Muscle of leg (tissue), 3 donors: ENCODE measurements at regions not wholly inside any gene's neighbourhood (a gene's known extent, or its start where the extent isn't known, plus 50 kb on each side); places are given as distances from the start of the nearest gene placed in this dataset.

Experiments used
- DNase-seq: peaks from one replicate; pipeline ENCODE4 v3.0.0; 2013
- H3K27ac ChIP-seq: one replicate; pipeline ENCODE4 v1.5.1; 2013; ENCODE audit warnings: mild to moderate bottlenecking, low read length, control low read depth
- H3K27me3 ChIP-seq: one replicate; pipeline ENCODE4 v1.6.1; 2013; ENCODE audit warnings: low read length; ENCODE audit not compliant: control insufficient read depth, insufficient read depth
- H3K36me3 ChIP-seq: one replicate; pipeline ENCODE4 v1.6.1; 2013; ENCODE audit warnings: low read length; ENCODE audit not compliant: control insufficient read depth, insufficient read depth
- H3K4me1 ChIP-seq: one replicate; pipeline ENCODE4 v1.6.1; 2013; ENCODE audit warnings: low read length; ENCODE audit not compliant: control insufficient read depth, insufficient read depth
- H3K4me3 ChIP-seq: one replicate; pipeline ENCODE4 v1.5.1; 2013; ENCODE audit warnings: low read length, control low read depth
- H3K9me3 ChIP-seq: replicated peaks from 2 replicates; pipeline ENCODE4 v1.6.1; 2013; ENCODE audit warnings: low read depth, low read length; ENCODE audit not compliant: control insufficient read depth
- WGBS: methylation state at CpG from one replicate; pipeline ENCODE4 v1.1.5; 2013; ENCODE audit warnings: missing lambda C conversion rate; ENCODE audit not compliant: insufficient coverage; 5-methylcytosine and 5-hydroxymethylcytosine counted together

DNA sequence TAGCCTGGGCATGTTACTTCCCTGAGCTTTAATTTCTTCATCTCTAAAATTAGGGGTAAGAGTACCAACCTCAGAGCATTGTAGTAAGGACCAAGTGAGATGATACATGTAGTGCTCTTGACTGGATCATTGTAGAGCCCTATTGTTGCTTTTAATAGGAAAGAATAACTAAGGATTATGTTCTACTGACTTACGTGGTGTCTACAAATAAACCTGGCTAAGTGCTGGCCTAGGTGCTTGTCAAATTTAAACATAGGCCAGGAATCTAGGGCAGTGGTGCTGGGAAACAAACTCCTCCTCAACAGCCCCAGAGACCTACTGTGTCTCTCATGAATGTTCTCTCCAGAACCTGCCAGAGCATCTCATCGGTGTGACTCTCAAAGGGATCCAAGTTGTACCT lies 69.4 kb downstream of the ABCC12 start:
- Histone ChIP-seq H3K9me3 (no peaks in the 10 kb centered on the region), H3K4me3 (no peak overlapping the region), H3K27me3 (peaks cover 2% of the 10 kb centered on the region), H3K27ac (no peak overlapping the region), H3K4me1 (peaks cover 10% of the 10 kb centered on the region), H3K36me3 (no peaks in the 10 kb centered on the region)
- 92% methylated on average over 2 of the region's 2 CpGs for WGBS
- no peak for DNase-seq

DNA sequence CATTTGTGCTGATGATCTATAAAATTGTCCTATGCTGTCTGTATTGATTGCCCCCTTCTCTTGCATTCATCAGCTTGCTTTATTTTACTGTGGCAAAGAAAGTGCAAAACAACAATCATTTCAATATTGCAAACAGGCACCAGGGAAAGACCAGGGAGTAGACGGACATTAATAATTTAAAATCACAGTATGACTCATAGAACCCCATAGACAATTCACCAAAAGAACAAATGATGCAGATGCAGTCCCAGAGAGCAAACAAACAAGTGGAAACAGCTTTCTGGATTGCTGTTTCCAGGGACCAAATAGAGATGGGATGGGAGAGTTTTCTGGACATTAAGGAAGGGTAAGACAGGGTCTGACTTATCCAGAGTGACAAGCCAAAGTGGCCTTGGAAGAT lies 70.1 kb downstream of the ABCC12 start:
- WGBS, result 60% methylated on average over 1 of the region's 1 CpG
- no peak overlapping the region for H3K4me3 ChIP-seq
- no peak for DNase-seq
- no peak overlapping the region for H3K27ac ChIP-seq
- H3K36me3 ChIP-seq, result no peaks in the 10 kb centered on the region
- H3K9me3 ChIP-seq, result no peaks in the 10 kb centered on the region
- no peaks in the 10 kb centered on the region for H3K27me3 ChIP-seq
- peaks cover 10% of the 10 kb centered on the region for H3K4me1 ChIP-seq

GRCh38 chr16:48084826-48085225 lies 71.0 kb downstream of the ABCC12 start:
- DNase-seq, result no peak
- no peaks in the 10 kb centered on the region for H3K27me3 ChIP-seq
- H3K27ac ChIP-seq, result no peak overlapping the region
- 90% methylated on average over 2 of the region's 7 CpGs for WGBS
- H3K36me3 ChIP-seq, result no peaks in the 10 kb centered on the region
- H3K9me3 ChIP-seq, result no peaks in the 10 kb centered on the region
- H3K4me1 ChIP-seq, result peaks cover 10% of the 10 kb centered on the region
- no peak overlapping the region for H3K4me3 ChIP-seq

GRCh38 chr16:48082516-48082915 lies 73.3 kb downstream of the ABCC12 start:
- DNase-seq, result peak; percentile 43
- 20% methylated on average over 1 of the region's 6 CpGs for WGBS
- Histone ChIP-seq H3K27me3 (no peaks in the 10 kb centered on the region), H3K4me1 (peaks cover 10% of the 10 kb centered on the region), H3K9me3 (no peaks in the 10 kb centered on the region), H3K36me3 (no peaks in the 10 kb centered on the region), H3K4me3 (no peak overlapping the region), H3K27ac (peak overlapping the region; percentile 29)

- no peaks in the 10 kb centered on the region for H3K36me3 ChIP-seq
- no peaks in the 10 kb centered on the region for H3K27me3 ChIP-seq
- 79% methylated on average over 3 of the region's 3 CpGs for WGBS
- peaks cover 8% of the 10 kb centered on the region for H3K4me1 ChIP-seq
- no peak overlapping the region for H3K27ac ChIP-seq
- H3K9me3 ChIP-seq, result no peaks in the 10 kb centered on the region
- no peak overlapping the region for H3K4me3 ChIP-seq
- DNase-seq, result no peak
Measured at GRCh38 chr16:48081656-48082055, 74.1 kb downstream of the ABCC12 start.

DNA sequence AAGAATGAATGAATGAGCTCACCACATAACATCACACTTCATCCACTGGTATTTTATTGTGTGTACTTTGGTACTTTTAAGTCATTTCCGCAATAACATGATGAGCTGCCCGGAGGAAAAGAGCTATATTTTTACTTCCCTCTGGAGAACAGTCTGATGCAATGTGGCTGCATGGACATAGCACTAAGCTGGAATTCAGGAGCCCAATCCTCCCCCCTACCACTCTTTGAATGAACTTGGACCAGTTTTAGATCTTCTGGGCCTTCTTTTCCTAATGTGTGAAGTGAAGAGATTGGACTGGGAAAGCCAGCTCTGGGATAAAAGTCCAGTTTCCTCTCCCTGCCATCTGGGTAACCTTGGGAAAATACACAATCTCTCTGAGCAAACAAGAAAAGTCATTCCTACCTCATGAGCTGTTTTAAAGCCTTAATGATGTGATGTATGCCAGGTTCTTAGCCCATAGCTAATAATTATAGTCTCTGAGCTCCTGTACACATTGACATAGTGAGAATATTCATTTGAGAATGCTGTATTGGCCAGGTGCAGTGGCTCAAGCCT lies 79.3 kb downstream of the ABCC12 start:
- peak; percentile 65 for DNase-seq

GRCh38 chr16:48075398-48075797 lies 80.4 kb downstream of the ABCC12 start:
- no peak overlapping the region for H3K4me3 ChIP-seq
- no peaks in the 10 kb centered on the region for H3K27me3 ChIP-seq
- no peak for DNase-seq
- H3K27ac ChIP-seq, result no peak overlapping the region
- no peaks in the 10 kb centered on the region for H3K9me3 ChIP-seq
- peaks cover 2% of the 10 kb centered on the region for H3K4me1 ChIP-seq
- H3K36me3 ChIP-seq, result no peaks in the 10 kb centered on the region
- 100% methylated on average over 1 of the region's 3 CpGs for WGBS

More for the DNA sequence above, 79.3 kb downstream of the ABCC12 start:
- Histone ChIP-seq H3K4me3 (no peak overlapping the region), H3K27me3 (no peaks in the 10 kb centered on the region), H3K9me3 (no peaks in the 10 kb centered on the region), H3K4me1 (peaks cover 2% of the 10 kb centered on the region), H3K36me3 (no peaks in the 10 kb centered on the region), H3K27ac (no peak overlapping the region)
- WGBS, result no CpG with 5 or more reads among the region's 2 CpGs

DNA sequence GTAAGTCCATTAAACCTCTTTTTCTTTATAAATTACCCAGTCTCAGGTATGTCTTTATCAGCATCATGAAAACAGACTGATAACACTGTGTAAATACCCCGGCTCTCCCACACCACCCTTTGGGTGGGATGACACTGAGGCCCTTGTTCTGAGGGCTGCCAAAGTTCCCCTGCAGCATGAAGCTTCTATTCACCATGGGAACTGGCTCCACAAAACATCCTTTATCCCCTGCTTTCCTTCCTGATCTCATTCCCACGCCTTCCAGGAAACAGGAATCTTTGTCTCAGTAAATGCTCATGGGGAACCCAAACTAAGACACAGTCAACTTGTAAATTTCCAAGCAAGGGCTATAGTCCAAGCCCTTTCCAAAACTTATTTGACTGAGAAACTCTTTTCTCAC lies 88.4 kb downstream of the ABCC12 start:
- Histone ChIP-seq H3K4me1 (no peaks in the 10 kb centered on the region), H3K9me3 (no peaks in the 10 kb centered on the region), H3K36me3 (no peaks in the 10 kb centered on the region), H3K27ac (no peak overlapping the region), H3K4me3 (no peak overlapping the region), H3K27me3 (no peaks in the 10 kb centered on the region)
- DNase-seq, result peak; percentile 24
- WGBS, result 40% methylated on average over 1 of the region's 2 CpGs

- WGBS, result 83% methylated on average over 1 of the region's 1 CpG
- H3K9me3 ChIP-seq, result no peaks in the 10 kb centered on the region
- no peak overlapping the region for H3K27ac ChIP-seq
- H3K36me3 ChIP-seq, result no peaks in the 10 kb centered on the region
- DNase-seq, result no peak
- no peaks in the 10 kb centered on the region for H3K4me1 ChIP-seq
- H3K27me3 ChIP-seq, result no peaks in the 10 kb centered on the region
- no peak overlapping the region for H3K4me3 ChIP-seq
Measured at GRCh38 chr16:48064971-48065370, 90.8 kb downstream of the ABCC12 start.

DNA sequence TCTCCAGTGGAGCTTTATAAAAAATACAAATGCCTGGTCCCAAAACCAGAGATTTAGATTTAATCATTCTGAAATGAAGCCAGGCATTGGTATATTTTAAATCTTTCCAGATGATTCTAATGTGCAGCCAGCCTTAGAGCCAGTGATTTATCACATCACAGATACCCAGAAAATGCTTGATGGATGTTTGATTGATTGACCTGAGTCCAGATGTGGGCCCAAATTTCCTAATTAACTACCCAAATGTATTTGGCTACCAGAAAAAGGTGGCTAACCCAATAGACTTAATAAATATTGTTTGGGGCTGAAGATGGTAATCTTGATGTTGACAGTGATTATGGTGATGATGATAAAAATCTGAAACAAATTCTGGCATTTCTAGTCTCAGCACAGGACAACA lies 93.1 kb downstream of the ABCC12 start:
- Histone ChIP-seq H3K27me3 (no peaks in the 10 kb centered on the region), H3K36me3 (no peaks in the 10 kb centered on the region), H3K9me3 (no peaks in the 10 kb centered on the region), H3K27ac (no peak overlapping the region), H3K4me3 (no peak overlapping the region), H3K4me1 (no peaks in the 10 kb centered on the region)
- no peak for DNase-seq

DNA sequence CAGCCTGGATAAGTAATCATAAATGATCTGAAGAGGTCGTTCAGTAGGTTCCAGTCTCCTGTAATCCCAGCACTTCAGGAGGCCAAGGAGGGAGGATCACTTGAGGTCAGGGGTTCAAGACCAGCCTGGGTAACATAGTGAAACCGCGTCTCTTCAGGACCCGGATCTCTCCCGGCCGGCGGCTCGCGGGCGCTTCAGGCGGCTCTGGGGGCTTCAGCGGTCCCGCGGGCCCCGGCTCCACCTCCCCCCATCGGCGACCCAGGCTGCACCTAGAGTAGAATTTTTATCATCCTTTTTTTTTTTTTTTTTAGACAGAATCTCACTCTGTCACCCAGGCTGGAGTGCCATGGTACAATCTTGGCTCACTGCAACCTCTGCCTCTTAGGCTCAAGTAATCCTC lies 95.9 kb downstream of the ABCC12 start:
- no peak for DNase-seq
- Histone ChIP-seq H3K4me3 (no peak overlapping the region), H3K9me3 (no peaks in the 10 kb centered on the region), H3K27ac (no peak overlapping the region), H3K27me3 (no peaks in the 10 kb centered on the region), H3K36me3 (no peaks in the 10 kb centered on the region), H3K4me1 (peaks cover 2% of the 10 kb centered on the region)
- 97% methylated on average over 14 of the region's 17 CpGs for WGBS
